Dedifferentiated amniotic fluid mesenchymal stem cell (primary cell): ENCODE measurements at regions not wholly inside any gene's neighbourhood (a gene's known extent, or its start where the extent isn't known, plus 50 kb on each side); places are given as distances from the start of the nearest gene placed in this dataset.

Experiments
- DNase-seq: peaks from one replicate; pipeline ENCODE4 v3.0.0-alpha.2; 2016; ENCODE audit errors: extremely low spot score

DNA sequence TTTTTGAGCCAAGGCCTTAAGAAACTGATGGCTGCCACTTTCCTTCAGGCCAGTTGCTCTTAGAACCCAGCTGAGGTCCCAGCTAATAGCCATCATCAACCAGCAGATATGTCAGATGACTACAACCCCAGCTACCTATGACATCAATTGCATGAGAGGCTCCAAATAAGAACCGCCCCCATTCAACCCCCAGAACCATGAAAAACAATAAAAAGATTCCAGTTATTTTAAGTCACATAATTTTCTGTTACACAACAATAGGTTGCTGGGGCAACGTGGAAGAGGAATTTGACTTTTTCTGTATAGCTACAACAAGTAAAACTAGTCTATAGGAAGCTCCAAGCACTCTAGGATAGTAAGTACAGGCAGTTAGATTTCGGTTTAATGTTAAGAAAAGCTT is 216.3 kb upstream of the MTNR1B start:
- no peak for DNase-seq

DNA sequence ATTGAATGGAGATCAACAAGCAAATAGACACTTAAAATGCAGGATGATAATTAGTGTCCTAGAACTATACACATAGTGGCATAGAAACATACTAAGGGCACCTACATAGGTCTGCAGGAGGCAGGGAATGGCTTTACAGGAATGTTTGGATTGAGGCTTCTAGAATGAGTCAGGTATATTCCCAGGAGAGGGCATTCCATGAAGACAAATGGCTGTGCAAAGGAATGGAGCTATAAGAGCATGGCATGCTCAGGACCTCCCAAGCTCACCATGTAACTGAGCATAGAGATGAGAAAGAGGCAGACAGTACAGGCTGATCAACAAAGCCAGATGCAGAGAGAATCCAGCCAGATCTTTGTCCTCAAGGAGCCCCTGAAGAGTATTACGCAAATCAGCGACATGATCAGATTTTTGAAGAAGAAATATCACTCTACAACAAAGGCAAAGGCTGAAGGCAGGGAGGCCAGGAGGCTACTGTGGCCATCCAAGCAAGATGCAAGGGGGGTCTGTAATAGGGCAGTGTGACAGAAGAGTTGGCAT is 211.1 kb upstream of the MTNR1B start:
- DNase-seq, result no peak

DNA sequence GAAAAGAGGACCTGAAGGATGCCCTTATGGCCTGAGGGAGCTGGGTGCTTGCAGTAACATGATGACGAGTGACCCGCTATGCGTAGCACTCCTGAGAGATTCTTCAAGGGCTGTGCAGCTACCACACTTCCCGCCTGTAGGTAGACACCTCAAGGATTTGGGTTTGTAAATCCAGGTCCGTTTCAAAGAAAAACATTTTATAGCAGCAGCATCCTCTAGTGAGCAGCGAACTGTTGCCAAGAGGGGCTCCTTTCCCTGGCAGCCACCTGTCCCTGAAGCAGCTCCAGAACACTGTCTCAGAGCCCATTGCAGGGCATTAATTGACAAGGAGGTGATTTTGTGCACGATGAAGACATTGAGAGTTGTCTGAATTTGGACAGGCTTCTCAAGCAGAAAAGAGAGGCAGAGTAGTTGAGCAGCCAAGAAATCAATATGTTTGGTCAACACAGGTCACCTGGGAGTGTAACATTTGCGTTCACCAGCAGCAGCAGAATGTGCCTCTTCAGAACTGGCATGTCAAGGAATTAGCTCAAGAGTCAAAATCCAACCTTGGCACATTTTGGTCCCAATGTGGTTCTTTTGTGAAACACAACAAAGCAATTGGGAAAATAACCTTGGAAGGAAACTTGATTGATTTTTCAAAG is 209.8 kb upstream of the MTNR1B start:
- DNase-seq, result no peak

DNA sequence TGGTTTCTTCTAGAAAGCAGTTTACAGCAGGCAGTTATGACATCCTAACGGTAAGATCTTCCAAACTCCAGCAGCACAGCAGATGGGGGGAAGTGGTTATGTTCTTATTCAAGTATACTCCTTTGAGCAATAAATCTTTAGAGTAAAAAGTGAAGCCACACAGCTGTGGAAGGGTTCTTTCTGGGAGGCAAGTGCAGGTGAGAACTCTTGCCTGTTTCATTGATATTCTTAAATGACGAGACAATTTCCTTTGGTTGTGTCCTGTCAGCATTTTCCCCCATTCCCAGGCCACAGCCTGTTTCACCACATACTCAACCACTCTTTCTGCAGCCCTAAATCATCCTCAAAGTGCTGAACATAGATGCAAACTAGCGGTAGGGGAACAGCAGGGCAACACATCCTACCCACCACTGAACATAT is 207.3 kb upstream of the MTNR1B start:
- no peak for DNase-seq

DNA sequence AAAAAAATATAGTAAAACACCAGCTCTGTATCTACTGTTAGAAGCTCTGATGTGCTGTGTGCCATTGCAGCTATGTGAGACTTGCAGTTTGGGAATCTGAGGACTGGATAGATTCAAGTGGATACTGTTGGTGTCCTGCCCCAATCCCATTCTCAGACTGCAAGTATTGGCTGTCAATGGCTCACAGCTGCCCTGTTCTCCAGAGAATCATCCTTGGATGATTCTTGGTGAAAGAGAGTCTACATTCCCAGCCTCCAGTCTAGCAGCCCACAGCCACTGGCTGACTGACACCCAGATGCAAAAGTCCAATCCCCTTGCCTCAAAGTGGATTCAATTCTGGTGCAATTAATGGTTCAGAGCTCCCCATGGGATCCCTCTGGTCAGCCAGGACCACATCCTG is 206.1 kb upstream of the MTNR1B start:
- no peak for DNase-seq

DNA sequence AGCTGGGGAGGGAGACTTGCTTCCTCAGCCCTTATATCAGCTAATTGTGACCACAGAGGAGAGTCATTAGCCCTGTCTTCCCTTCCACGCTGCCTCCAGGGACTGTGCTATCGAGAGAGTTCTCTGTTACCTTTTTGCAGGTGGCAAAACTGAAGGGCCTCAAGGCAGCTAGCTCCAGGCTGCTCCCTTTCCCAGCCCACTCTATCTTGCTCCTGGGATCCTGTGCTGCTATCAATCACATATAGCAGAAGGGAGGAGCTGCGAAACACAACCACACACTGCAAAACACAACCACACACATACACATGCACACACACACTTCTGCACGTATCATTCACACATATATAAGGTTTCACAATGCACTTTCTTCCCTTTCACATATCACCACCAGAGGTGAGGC is 205.3 kb upstream of the MTNR1B start:
- no peak for DNase-seq

DNA sequence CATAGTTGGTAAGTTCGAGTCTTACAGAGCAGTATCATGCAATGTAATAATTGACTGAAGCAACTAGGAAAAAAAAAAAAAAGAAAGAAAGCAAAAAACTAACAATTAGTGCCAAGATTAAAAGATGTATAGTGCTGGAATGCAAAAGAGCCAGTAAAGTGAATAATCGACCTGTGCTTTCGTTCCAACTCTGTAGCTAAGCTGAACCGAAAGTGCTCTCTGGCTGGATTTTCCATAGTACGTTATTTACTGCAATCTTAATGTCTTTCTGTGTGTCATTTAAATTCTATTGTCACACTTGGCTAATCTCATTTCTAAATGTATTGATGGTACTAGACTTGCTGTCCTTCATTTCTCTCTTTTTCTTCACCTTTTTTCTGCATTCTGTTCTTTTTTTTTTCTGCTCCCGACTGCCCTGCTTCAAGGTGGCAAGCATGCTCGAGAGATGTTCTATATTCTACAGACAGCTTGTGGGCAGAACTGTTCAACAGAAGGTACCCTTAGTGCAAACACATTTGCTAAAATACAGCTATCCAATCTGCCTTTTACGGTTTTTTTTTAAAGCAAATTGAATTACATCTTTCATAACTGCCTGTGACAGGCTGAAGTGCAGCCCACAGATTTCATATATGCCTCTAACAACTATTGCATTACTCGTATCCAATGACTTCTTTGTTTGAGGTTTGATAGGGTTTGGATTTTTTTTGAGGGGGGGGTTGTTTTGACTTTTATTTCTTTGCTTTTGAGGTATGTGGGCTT is 204.2 kb upstream of the MTNR1B start:
- no peak for DNase-seq

DNA sequence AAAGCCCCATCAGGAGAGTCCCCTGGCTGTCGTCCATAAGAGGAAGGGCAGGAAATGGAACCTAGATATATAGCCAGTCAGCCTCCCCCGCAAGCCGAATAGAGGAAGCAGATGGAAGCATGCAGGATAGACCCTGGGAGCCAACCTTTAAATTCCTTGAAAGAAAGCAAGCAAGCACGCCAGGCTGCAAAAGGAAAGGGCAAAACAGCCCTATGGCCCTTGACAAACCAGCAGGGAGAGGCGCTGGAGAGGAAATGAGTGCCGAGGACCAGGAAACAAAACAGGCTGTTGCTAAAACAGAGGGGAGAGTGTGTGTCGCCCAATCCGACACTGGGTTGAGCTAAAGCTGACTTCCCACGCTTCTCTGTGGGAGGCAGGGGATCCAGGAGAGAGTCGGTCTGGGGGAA is 203.5 kb upstream of the MTNR1B start:
- DNase-seq, result no peak

DNA sequence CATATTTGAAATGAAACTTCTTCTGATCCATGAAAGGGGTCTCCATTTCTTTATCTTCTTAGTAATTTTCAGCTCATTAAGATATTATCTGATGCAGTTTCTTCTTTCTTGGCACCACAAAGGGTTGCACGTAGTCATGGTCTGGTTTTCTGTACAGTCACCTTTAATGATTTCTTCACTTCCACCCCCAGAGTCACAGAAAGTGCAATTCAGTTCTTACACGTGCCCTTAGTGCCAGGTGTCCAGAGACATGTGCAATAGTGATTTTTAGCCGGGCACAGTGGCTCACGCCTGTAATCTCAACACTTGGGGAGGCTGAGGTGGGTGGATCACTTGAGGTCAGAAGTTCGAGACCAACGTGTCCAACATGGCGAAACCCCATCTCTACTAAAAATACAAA is 202.8 kb upstream of the MTNR1B start:
- no peak for DNase-seq

DNA sequence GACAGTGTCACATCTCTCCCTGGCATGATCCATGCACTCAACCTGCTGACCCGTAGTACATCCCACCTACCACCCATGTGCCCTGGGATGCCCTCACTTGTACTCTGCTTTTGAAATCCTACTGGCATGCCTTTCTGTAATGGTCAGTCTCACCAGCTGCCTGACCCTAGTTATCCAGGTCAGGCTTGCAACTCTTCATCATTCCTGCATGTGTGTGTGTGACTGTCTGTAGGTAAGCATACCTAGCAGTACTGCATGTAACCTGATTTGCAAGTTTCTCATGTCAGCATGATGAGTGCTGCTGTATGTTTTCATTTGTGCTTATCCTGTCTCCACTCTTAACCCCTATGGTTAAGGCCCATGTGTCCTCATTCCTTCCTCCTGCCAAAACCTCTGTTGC is 202.0 kb upstream of the MTNR1B start:
- DNase-seq, result no peak

DNA sequence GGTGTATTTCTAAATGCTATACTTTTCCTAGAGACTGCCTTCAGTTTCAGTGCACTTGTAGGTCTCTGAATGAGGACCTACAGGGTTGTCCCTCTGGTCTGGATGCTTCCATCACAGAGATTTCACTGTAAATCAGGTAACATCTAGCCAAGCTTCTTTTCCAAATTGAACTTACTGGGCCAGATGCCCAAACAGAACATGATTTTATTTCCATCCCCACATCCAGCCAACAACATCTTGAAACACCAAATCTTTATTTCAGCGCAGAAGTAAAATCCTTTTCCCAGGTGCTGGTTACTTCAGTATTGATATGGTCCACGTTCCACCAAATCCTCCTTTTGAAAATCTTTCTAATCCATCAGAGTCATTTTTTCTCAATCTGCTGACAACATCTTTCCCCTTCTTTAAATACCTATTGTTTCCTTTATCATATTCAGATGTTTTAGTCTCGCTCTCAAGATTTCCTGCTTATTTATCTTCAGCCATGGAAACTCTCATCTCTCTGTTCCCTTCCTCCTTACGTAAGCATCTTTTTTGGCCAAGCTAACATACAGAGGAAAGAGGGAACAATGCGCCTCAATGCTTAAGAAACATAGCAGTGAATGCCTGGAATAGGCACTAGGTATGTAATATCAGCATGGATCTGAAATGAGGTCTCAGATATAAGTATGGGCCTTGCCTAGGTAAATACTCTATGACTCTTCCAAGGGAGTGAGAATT is 201.2 kb upstream of the MTNR1B start:
- no peak for DNase-seq

DNA sequence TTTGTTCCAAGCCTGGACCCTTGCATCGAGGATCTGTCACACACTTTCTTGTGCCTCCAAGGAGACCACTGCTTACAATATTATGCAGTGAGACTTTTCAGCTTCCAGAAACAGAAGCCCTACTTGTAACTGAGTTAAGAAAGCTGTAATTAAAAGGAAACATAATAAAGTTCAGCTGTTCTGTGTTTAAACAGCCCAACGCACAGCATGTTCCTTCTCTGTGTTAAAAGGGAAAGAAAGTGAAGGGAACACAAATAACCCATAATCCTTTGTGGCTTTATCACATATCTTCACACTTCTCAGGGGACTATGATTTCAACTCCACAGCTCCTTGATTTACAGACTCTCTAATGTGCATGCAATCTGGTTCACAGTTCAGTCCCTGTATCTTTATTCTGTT is 200.3 kb upstream of the MTNR1B start:
- DNase-seq, result no peak

DNA sequence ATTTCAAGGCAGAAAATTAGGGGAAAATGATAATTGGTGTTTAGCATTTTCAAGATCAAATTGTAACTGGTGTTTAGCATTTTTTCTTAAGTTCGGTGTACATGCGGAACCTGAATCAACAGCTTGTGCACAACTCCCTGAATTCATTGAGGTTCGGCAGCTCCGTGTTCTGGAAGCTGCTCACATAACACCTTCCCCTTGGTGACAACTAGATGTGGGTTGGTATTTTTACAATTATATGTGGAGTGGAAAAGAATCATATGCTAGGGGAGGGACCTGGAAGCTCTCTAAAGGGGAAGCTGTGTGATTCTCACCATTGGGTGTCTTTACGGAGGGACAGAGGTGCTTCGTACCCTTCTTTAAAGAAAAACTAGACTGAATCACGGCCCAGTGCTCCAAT is 199.0 kb upstream of the MTNR1B start:
- DNase-seq, result no peak

DNA sequence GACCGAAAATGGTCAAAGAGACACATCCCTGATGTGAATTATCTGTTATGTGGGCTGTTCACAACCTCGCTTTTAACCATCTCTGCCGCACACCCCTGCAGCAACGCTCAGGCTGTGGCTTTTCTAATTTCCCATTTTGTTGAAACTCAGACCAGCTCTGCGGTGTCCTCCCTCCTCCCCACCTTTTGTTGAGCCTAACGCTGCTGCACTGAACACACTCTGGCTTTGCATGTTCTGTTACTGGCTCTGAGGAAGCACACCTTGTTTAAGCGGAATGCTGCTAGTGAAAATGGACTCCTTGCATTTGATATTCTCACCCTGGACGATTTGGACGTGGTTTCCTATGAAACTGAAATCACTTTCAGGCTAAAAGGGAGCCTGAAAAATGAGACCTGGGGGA is 198.5 kb upstream of the MTNR1B start:
- DNase-seq, result no peak

DNA sequence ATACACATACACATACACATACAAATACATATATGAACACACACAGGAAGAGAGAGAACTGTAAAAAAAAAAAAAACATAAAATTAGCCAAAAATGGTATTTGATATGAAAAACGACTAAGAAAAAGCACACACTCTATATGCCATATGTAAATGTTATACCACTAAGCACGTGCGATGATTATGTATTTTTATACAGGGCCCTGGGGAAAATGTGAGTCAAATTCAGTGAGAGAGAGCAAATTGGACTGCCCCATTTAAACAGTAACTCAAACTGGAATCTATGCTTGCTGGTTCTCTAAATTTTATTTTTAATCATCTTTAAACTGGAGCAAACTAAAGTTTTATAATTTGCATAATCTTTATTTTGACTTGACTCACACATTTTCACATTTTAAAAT is 197.8 kb upstream of the MTNR1B start:
- no peak for DNase-seq

DNA sequence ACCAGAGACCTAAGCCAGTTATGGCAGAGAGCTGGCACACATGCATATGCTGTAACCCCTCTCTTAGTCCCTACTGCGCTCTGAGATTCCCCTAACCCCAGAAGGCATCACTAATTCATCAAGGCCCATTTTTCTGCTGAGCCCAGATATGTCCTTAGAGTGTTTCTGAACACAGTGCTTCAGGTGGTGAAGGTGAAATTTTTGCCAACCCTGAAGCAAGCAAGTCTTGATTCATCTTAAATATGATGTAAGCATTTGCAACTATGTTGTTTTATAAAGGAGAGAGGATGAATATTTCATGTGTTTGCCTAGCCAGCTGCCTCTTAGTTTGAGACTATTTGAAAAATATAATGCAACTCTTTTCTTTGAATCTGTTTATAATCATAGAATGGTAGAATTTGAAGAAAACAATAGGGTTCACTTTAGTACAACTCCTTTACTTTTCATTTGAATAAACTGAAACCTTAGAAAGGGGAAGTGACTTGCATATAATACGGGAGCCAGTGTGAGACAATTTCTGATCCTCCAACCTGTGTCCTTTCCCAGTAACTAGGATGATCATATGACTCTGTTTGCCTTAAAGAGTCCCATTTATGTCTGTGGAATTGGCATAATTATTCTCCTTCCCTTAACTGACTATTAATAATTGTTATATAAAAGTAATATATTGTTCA is 194.3 kb upstream of the MTNR1B start:
- DNase-seq, result no peak

DNA sequence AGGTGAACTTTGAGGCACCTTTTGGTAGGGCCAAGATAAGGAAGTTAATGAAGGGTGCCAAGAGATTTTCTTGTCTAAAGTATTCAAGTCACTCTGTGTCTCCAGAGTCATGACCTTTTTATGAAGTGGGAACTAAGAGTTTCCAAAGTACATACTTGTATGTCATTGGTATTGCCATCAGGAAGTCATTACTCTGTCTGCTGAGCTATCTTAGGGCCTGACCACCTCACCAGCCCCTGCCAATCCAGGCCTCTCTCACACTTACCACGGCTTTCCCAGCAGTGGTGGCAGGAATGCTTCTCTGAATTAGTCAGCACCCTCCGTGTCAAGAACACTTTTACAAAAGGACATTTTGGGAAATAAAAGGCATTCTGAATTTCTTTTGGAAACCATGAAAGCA is 192.8 kb upstream of the MTNR1B start:
- DNase-seq, result no peak

DNA sequence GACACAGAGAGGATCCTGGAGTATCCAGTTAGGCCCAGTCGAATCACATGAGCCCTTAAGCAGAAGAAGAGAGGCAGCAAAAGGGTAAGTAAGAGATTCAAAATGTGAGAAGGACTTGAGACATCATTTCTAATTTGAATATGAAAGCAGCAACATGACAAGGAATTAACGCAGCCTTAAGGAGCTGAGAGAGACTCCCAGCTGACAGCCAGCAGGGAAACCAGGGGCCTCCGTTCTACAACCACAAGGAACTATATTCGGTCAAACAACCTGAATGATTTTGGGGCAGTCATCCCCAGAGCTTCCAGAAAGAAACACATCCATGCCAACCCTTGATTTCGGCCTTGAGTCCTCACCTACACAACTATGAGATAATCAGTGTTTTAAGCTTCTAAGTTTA is 189.7 kb upstream of the MTNR1B start:
- no peak for DNase-seq

DNA sequence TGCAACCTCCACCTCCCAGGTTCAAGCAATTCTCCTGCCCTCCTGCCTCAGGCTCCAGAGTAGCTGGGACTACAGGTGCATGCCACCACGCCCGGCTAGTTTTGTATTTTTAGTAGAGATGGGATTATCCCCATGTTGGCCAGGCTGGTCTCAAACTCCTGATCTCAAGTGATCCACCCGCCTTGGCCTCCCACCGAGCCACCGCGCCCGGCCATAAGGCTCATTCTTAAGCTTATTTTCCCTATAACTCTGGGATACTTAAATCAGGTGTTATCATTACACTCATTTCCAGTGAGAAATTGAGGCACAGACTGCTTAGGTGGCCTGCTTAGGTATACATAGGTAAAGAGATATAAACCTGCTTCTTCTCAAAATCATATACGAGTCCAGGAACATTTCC is 188.3 kb upstream of the MTNR1B start:
- DNase-seq, result no peak

DNA sequence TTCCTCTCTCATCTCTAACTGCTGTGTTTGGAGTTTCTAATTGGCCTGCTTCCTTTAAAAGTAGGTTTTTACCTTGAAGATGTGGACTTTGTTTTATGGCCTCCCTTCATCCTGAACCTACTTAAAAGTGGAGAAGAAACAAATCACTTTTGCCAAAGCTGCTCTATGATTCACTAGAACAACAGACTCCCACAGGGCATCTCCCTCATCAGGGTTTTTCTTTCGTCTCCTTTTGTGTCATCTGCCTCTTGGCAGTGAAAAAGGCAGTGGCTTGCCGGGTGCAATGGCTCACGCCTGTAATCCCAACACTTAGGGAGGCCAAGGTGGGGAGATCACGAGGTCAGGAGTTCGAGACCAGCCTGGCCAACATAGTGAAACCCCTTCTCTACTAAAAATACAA is 186.6 kb upstream of the MTNR1B start:
- no peak for DNase-seq

DNA sequence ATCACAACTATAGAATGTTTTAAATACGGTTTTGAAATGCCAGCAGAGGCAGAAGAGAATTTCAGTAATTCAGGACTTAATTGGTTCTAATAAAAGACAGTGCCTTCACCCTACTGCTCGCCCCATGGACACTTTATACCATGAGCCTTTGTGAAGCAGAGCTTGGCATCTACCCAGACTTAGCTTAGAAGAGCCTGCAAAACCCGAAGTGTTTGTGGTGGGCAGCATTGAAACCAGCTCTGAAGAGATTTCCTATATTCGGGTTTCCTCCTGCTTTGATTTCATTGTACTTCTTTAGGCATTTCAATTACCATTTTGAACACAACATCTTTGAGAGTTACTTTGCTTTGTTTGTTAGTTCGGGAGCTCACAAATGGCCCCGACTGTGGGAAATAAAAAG is 185.1 kb upstream of the MTNR1B start:
- DNase-seq, result no peak

DNA sequence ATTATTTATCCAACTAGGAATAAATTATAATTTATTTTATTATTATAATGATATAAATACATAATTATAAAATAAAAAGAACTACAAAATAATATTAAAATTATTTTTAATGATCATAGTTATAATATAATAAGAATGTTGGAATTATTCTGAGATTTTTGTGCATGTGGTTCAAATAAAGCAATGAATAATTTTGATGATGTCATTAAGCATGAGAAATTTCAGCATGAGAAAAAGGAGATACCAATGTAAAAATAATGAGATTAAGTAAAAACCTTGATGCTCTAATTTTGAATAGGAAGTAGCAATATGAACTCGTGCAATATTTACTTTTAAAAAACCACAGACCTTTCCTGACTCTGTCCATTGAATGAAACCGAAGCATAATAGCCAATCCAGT is 181.8 kb upstream of the MTNR1B start:
- DNase-seq, result no peak
